Astrocyte of the cerebellum (primary cell): ENCODE measurements at regions not wholly inside any gene's neighbourhood (a gene's known extent, or its start where the extent isn't known, plus 50 kb on each side); places are given as distances from the start of the nearest gene placed in this dataset.

Experiments used
- DNase-seq: peaks from one replicate; pipeline ENCODE4 v3.0.0-alpha.2; 2011; ENCODE audit warnings: low read depth
- H3K4me3 ChIP-seq: 2 replicates; pipeline ENCODE4 v1.5.1; 2011; ENCODE audit warnings: mild to moderate bottlenecking, low read depth, low read length, moderate library complexity
- in situ Hi-C: cut with HindIII; loops from 2 replicates; pipeline ENCODE4 v1.10.0; 2017; ENCODE audit warnings: low sequenced_read_pairs
- TF ChIP-seq, protein P1 (sequence below): IDR thresholded peaks from 2 replicates; pipeline ENCODE4 v1.5.1; 2012; ENCODE audit warnings: low read length, low read depth, moderate library complexity, mild to moderate bottlenecking; ENCODE audit errors: missing control alignments

DNA sequence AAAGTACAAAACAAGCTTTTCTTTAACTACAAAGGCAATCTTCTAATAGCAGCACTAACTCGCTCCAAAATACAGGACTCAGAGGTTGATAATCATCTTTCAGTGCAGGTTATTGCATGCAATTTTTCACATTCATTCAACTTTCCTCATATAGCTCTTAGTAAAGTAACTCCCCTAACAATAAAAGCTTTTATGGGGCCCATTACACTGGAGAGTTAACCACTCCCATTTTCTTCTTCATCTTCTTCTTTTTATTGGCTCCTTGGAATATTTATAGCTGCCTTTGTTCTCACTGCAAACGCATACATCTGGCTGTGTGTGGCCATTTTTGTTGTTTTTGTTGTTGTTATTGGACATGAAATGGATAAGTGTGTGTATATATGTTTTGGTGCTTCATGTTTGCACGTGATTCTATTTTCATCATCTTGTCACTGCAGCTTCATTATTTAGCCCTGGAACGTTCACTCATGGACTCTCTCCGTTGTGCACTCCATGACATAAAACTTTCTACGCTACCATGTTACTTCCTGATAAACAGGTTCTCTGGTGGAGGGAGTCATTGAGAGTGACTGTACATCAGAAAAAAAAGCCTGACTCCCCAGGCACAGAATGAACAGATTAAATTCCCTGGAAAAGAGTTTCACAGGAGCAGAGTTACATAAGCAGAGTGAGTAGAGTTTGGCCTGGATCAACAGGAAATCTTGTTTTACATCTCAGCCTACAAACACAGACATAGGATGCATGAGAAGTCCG, 236.4 kb upstream of the SP4 start:
- in situ Hi-C loops = loop anchor here (5.0 kb wide), 1 partner anchor 54 kb away; no protein-coding TSS in a partner anchor
- TF ChIP-seq, protein P1, sequence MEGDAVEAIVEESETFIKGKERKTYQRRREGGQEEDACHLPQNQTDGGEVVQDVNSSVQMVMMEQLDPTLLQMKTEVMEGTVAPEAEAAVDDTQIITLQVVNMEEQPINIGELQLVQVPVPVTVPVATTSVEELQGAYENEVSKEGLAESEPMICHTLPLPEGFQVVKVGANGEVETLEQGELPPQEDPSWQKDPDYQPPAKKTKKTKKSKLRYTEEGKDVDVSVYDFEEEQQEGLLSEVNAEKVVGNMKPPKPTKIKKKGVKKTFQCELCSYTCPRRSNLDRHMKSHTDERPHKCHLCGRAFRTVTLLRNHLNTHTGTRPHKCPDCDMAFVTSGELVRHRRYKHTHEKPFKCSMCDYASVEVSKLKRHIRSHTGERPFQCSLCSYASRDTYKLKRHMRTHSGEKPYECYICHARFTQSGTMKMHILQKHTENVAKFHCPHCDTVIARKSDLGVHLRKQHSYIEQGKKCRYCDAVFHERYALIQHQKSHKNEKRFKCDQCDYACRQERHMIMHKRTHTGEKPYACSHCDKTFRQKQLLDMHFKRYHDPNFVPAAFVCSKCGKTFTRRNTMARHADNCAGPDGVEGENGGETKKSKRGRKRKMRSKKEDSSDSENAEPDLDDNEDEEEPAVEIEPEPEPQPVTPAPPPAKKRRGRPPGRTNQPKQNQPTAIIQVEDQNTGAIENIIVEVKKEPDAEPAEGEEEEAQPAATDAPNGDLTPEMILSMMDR = no peak
- DNase-seq = no peak
- H3K4me3 ChIP-seq = no peak overlapping the region

DNA sequence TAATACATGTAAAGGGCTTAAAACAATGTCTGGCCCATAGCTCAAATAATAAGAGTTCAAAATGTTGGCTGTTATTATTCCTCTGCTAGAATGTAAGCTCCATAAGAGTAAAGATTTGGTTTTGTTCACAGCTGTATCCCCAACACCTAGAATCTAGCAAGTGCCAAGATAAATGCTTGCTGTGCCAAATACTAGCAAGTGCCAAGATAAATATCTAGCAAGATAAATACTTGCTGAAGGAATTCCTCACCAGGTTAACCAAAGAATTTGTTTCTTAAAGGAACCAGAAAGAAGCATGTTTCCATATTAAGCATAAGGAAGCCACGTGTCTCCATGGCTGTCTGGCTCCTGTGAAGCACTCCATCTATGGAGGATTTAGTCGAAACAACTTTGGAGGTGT, 235.2 kb upstream of the SP4 start:
- TF ChIP-seq, protein P1 = no peak
- no peak for DNase-seq
- in situ Hi-C loops = loop anchor here (5.0 kb wide), 1 partner anchor 55 kb away; no protein-coding TSS in a partner anchor
- no peak overlapping the region for H3K4me3 ChIP-seq

DNA sequence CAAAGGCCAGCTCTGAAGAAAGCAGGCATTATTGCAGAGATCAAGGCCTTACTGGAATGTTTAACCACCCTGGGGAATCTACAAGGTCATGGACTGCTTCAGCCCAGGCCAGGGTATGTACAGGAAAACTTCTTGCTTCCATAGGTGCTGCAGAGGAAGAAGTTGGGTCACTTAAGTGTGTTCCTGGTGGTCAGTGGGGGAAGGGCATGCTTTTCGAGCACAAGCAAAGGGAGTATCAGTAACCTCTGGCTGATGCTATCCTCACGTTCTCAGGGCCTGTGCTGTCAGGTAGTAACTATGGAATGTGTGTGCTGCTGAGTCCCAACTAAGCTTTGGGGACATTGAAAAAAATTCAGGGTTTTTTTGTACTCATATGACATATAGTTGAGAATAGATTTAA, 234.0 kb upstream of the SP4 start:
- in situ Hi-C loops = loop anchor here (5.0 kb wide), 1 partner anchor 57 kb away; no protein-coding TSS in a partner anchor
- no peak for DNase-seq
- H3K4me3 ChIP-seq = no peak overlapping the region
- TF ChIP-seq, protein P1 = no peak

DNA sequence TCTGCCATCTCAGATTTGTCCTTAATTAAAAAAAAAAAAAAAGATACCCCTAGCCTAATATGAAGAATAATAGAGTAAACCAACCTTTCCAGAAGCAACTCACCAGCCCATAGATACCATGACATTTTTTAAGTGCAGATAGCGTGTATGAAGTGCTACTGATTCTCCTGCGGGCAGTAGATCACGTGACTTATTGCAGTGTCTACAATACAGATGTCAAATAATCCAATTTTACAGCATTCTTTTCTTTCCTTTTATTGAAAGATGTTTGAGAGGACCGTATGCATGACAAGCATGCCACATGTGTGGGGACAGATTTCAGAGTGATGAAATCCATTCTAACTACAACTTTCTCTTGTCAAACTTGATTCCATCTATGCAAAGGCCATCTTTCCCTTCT, 232.9 kb upstream of the SP4 start:
- TF ChIP-seq, protein P1 = no peak
- H3K4me3 ChIP-seq = no peak overlapping the region
- DNase-seq = no peak
- in situ Hi-C loops = loop anchor here (5.0 kb wide), 1 partner anchor 58 kb away; no protein-coding TSS in a partner anchor

DNA sequence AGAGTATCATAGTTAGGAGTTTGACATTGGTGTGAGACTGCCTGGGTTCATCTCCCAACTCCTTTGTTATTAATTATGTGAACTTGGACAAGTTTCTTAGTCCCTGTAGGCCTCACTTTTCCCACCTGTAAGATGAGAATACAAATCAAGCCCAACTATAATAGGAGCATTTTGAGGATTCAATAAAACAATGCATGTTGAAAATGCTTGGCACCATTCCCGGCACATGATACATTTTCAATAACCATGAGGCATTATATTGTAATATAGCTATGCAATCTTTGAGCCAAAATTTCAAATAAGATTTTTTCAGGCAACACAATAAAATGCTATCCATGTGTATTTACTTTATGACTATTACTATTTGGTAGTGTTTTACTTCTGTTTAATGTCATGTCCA, 229.0 kb upstream of the SP4 start:
- TF ChIP-seq, protein P1 = no peak
- H3K4me3 ChIP-seq = no peak overlapping the region
- no peak for DNase-seq
- in situ Hi-C loops = no loop called here

DNA sequence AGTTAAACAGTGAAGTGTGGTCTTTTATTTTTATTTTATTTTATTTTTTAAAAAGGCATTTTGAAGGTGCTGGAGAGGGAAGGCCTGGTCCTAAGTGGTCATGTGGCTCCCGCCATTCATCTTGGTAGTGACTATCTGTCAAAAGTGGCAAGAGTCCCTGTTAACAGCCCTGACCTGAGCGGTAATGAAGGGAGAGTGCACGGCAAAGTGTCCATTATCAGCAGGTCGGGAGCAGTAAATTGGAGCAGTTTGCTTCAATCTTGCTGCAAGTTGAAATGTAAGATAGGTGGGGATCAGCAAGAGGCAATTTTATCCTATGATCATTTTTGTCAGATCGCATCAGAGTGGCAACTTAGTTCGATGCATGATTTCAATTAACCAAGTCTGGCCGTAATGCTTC, 227.4 kb upstream of the SP4 start:
- H3K4me3 ChIP-seq = no peak overlapping the region
- in situ Hi-C loops = no loop called here
- DNase-seq = no peak
- TF ChIP-seq, protein P1 = no peak
